ENCODE measurements at regions not wholly inside any gene's neighbourhood (a gene's known extent, or its start where the extent isn't known, plus 50 kb on each side); places are given as distances from the start of the nearest gene placed in this dataset.

- Histone ChIP-seq H3K27me3 (no peaks in the 10 kb centered on the region), H3K36me3 (no peaks in the 10 kb centered on the region), H3K4me3 (no peak overlapping the region), H3K27ac (no peak overlapping the region), H3K9me3 (no peaks in the 10 kb centered on the region), H3K4me1 (no peaks in the 10 kb centered on the region)
- intact Hi-C loops (cut with DNase I), result no loop called here
- ATAC-seq, result no peak
- TF ChIP-seq CTCF (IDR thresholded peaks at IDR 0.05), result no peak
- 39 to 50% methylated on average over 2 of the region's 2 CpGs for WGBS, 2 donors
- no peak for FAIRE-seq
- DNase-seq, result no peak
These were observed 251.3 kb upstream of the CENPE start for GRCh38 chr4:103449296-103450023.

- no peak for FAIRE-seq
- Histone ChIP-seq H3K4me3 (no peak overlapping the region), H3K9me3 (no peaks in the 10 kb centered on the region), H3K4me1 (no peaks in the 10 kb centered on the region), H3K36me3 (no peaks in the 10 kb centered on the region), H3K27ac (no peak overlapping the region), H3K27me3 (no peaks in the 10 kb centered on the region)
- intact Hi-C loops (cut with DNase I), result no loop called here
- no peak for ATAC-seq
- DNase-seq, result no peak
- no peak for TF ChIP-seq CTCF (IDR thresholded peaks at IDR 0.05)
- 39 to 58% methylated on average over 1 of the region's 1 CpG for WGBS, 2 donors
These were observed 247.2 kb upstream of the CENPE start for GRCh38 chr4:103445377-103445776.

- no peak for TF ChIP-seq CTCF (IDR thresholded peaks at IDR 0.05)
- no peak for ATAC-seq
- Histone ChIP-seq H3K9me3 (no peaks in the 10 kb centered on the region), H3K4me3 (no peak overlapping the region), H3K27me3 (no peaks in the 10 kb centered on the region), H3K4me1 (no peaks in the 10 kb centered on the region), H3K36me3 (no peaks in the 10 kb centered on the region), H3K27ac (no peak overlapping the region)
- DNase-seq, result no peak
- intact Hi-C loops (cut with DNase I), result no loop called here
- 42 to 62% methylated on average over 3 of the region's 3 CpGs for WGBS, 2 donors
- FAIRE-seq, result no peak
These were observed 245.2 kb upstream of the CENPE start for GRCh38 chr4:103443324-103443723.

- FAIRE-seq (no peak), DNase-seq (no peak), ATAC-seq (no peak)
- WGBS, 2 donors, result 44 to 51% methylated on average over 7 of the region's 7 CpGs
- H3K4me1 ChIP-seq, result peaks cover 0 to 2% (median 0%) of the 10 kb centered on the region in 3 donors
- no peaks in the 10 kb centered on the region for H3K27me3 ChIP-seq
- TF ChIP-seq CTCF (IDR thresholded peaks at IDR 0.05), result no peak
- H3K9me3 ChIP-seq, result no peaks in the 10 kb centered on the region
- intact Hi-C loops (cut with DNase I), result no loop called here
- H3K4me3 ChIP-seq, result no peak overlapping the region
- no peak overlapping the region for H3K27ac ChIP-seq
- no peaks in the 10 kb centered on the region for H3K36me3 ChIP-seq
These were observed 231.1 kb upstream of the CENPE start for GRCh38 chr4:103429283-103429682.

- DNase-seq (no peak), FAIRE-seq (no peak), ATAC-seq (no peak)
- TF ChIP-seq CTCF (IDR thresholded peaks at IDR 0.05), result no peak
- no peaks in the 10 kb centered on the region for H3K27me3 ChIP-seq
- H3K27ac ChIP-seq, result no peak overlapping the region
- no peaks in the 10 kb centered on the region for H3K36me3 ChIP-seq
- H3K9me3 ChIP-seq, result no peaks in the 10 kb centered on the region
- intact Hi-C loops (cut with DNase I), result no loop called here
- WGBS, 2 donors, result 52 to 62% methylated on average over 1 of the region's 1 CpG
- no peak overlapping the region for H3K4me3 ChIP-seq
- H3K4me1 ChIP-seq, result peaks cover 0 to 5% (median 3%) of the 10 kb centered on the region in 3 donors
These were observed 227.3 kb upstream of the CENPE start for GRCh38 chr4:103425406-103425805.
